HL-60 (cell line): ENCODE measurements at regions not wholly inside any gene's neighbourhood (a gene's known extent, or its start where the extent isn't known, plus 50 kb on each side); places are given as distances from the start of the nearest gene placed in this dataset.

Experiments
- DNase-seq, 2 experiments: peaks; one replicate each; pipeline ENCODE4 v3.0.0-alpha.2; 2010 to 2020; ENCODE audit warnings: low read depth in 1 of 2, low spot score in 1 of 2
- H3K27ac ChIP-seq: fragments of 250-450 bp; sonication (Bioruptor Pico); replicated peaks from 2 replicates; pipeline ENCODE4 v1.5.1; 2020; ENCODE audit warnings: mild to moderate bottlenecking, moderate library complexity
- H3K27me3 ChIP-seq: fragments of 250-450 bp; sonication (Bioruptor Pico); 2 replicates; pipeline ENCODE4 v1.5.1; 2021; ENCODE audit warnings: mild to moderate bottlenecking, moderate library complexity; ENCODE audit not compliant: insufficient read depth, poor library complexity, severe bottlenecking
- H3K4me3 ChIP-seq: replicated peaks from 2 replicates; pipeline ENCODE4 v1.5.1; 2011; ENCODE audit warnings: mild to moderate bottlenecking, control low read depth, low read length; ENCODE audit not compliant: insufficient read depth
- GABPA ChIP-seq: IDR thresholded peaks from 2 replicates; pipeline ENCODE4 v1.6.1; 2012; ENCODE audit warnings: low read depth
- POLR2AphosphoS5 ChIP-seq: IDR thresholded peaks from 2 replicates; pipeline ENCODE4 v1.6.1; 2012; ENCODE audit warnings: low read depth
- SPI1 ChIP-seq: IDR thresholded peaks from 2 replicates; pipeline ENCODE4 v1.6.1; 2012; ENCODE audit warnings: low read depth, mild to moderate bottlenecking, borderline replicate concordance
- TF ChIP-seq, protein P1 (sequence below): IDR thresholded peaks from 2 replicates; pipeline ENCODE4 v1.6.1; 2012; ENCODE audit warnings: low read depth; ENCODE audit not compliant: insufficient replicate concordance
- TF ChIP-seq, protein P2 (sequence below): IDR thresholded peaks from one replicate; pipeline ENCODE4 v1.5.1; 2011; ENCODE audit warnings: low read length, control low read depth, inconsistent platforms; ENCODE audit not compliant: insufficient read depth

DNA sequence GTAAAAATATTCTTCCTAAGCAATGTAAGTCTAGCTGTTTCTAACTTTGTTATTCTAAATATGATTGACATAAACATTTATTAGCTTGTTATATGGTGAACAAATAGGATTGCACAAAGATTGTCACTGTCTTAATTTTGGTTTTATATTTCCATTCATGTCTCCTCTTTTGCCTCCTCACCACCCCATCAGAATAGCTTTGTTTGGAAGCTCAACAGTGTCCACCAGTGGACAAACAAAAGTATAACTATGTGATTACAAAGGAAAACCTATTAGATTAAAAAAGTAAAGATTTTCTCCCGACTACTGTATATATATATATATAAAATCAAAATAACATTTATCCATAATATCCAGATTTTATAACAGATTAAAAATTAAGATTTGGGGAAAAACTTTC is 468.2 kb downstream of the ZIC3 start:
- TF ChIP-seq GABPA: no peak
- TF ChIP-seq, protein P1, sequence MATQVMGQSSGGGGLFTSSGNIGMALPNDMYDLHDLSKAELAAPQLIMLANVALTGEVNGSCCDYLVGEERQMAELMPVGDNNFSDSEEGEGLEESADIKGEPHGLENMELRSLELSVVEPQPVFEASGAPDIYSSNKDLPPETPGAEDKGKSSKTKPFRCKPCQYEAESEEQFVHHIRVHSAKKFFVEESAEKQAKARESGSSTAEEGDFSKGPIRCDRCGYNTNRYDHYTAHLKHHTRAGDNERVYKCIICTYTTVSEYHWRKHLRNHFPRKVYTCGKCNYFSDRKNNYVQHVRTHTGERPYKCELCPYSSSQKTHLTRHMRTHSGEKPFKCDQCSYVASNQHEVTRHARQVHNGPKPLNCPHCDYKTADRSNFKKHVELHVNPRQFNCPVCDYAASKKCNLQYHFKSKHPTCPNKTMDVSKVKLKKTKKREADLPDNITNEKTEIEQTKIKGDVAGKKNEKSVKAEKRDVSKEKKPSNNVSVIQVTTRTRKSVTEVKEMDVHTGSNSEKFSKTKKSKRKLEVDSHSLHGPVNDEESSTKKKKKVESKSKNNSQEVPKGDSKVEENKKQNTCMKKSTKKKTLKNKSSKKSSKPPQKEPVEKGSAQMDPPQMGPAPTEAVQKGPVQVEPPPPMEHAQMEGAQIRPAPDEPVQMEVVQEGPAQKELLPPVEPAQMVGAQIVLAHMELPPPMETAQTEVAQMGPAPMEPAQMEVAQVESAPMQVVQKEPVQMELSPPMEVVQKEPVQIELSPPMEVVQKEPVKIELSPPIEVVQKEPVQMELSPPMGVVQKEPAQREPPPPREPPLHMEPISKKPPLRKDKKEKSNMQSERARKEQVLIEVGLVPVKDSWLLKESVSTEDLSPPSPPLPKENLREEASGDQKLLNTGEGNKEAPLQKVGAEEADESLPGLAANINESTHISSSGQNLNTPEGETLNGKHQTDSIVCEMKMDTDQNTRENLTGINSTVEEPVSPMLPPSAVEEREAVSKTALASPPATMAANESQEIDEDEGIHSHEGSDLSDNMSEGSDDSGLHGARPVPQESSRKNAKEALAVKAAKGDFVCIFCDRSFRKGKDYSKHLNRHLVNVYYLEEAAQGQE: no peak
- TF ChIP-seq, protein P2, sequence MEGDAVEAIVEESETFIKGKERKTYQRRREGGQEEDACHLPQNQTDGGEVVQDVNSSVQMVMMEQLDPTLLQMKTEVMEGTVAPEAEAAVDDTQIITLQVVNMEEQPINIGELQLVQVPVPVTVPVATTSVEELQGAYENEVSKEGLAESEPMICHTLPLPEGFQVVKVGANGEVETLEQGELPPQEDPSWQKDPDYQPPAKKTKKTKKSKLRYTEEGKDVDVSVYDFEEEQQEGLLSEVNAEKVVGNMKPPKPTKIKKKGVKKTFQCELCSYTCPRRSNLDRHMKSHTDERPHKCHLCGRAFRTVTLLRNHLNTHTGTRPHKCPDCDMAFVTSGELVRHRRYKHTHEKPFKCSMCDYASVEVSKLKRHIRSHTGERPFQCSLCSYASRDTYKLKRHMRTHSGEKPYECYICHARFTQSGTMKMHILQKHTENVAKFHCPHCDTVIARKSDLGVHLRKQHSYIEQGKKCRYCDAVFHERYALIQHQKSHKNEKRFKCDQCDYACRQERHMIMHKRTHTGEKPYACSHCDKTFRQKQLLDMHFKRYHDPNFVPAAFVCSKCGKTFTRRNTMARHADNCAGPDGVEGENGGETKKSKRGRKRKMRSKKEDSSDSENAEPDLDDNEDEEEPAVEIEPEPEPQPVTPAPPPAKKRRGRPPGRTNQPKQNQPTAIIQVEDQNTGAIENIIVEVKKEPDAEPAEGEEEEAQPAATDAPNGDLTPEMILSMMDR: no peak
- TF ChIP-seq SPI1: no peak
- no peak for TF ChIP-seq POLR2AphosphoS5
- H3K27me3 ChIP-seq: no peaks in the 10 kb centered on the region
- DNase-seq: no peak
- H3K4me3 ChIP-seq: no peak overlapping the region
- H3K27ac ChIP-seq: no peak overlapping the region

DNA sequence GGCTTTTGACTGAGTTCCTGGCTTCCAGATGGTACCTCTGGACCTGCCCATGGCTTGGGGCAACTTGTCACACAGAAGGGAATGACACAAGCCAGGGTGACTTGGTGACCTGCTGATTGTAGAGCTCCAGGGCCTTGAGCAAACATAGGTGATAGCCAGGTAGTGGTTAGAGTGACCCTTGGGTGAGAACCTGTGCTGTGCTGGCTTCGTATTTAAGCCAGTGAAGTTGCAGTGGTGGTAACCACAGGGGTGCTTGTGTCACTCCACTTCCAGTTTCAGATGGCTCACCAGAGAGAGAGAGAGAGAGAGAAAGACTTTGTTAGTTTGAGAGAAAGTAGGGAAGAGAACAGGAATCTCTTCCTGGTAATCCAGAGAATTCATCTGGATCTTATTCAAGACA is 471.6 kb downstream of the ZIC3 start:
- TF ChIP-seq, protein P2: no peak
- TF ChIP-seq, protein P1: no peak
- TF ChIP-seq GABPA (no peak), POLR2AphosphoS5 (no peak), SPI1 (no peak)
- no peak for DNase-seq
- Histone ChIP-seq H3K27ac (no peak overlapping the region), H3K4me3 (no peak overlapping the region), H3K27me3 (no peaks in the 10 kb centered on the region)

DNA sequence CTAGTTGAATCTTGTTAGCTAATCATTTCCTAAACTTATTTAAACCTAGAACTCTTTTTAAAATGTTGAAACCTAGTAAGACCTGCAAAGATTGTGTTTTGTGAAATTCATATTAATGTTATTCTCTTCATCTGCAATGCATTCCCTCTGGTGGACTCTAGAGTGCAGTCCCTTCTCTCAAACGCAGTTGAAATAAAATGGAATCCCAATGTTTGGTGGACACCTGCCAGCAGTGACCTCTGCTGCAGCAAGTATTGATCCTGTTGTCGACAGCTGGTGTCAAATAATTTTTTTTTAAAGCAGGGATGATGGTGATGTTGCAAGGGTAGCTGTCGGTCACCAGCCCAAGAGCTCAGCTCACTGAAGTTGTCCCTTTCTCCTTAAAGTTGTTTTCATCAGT is 492.0 kb downstream of the ZIC3 start:
- DNase-seq: no peak
- H3K27me3 ChIP-seq: no peaks in the 10 kb centered on the region
- no peak overlapping the region for H3K27ac ChIP-seq
- H3K4me3 ChIP-seq: no peak overlapping the region
- TF ChIP-seq SPI1 (no peak), POLR2AphosphoS5 (no peak), GABPA (no peak)
- TF ChIP-seq, protein P2: no peak
- TF ChIP-seq, protein P1: no peak
